NT2/D1 (cell line): ENCODE measurements at regions not wholly inside any gene's neighbourhood (a gene's known extent, or its start where the extent isn't known, plus 50 kb on each side); places are given as distances from the start of the nearest gene placed in this dataset.

Source experiments
- DNase-seq: peaks from one replicate; pipeline ENCODE4 v3.0.0-alpha.2; 2011; ENCODE audit warnings: low read depth, low spot score
- H3K27me3 ChIP-seq: 2 replicates; pipeline ENCODE4 v1.6.0; 2011; ENCODE audit warnings: mild to moderate bottlenecking; ENCODE audit not compliant: insufficient read length, insufficient read depth
- H3K36me3 ChIP-seq: 2 replicates; pipeline ENCODE4 v1.6.1; 2011; ENCODE audit warnings: mild to moderate bottlenecking, low read length, mixed read lengths; ENCODE audit not compliant: insufficient read depth, insufficient read length
- H3K4me1 ChIP-seq: 2 replicates; pipeline ENCODE4 v1.5.1; 2011; ENCODE audit not compliant: insufficient read depth, insufficient read length
- H3K4me3 ChIP-seq: 2 replicates; pipeline ENCODE4 v1.5.1; 2011; ENCODE audit warnings: low read depth; ENCODE audit not compliant: insufficient read length
- H3K9ac ChIP-seq: 2 replicates; pipeline ENCODE4 v1.6.0; 2011; ENCODE audit warnings: low read depth; ENCODE audit not compliant: insufficient read length
- H3K9me3 ChIP-seq: 2 replicates; pipeline ENCODE4 v1.5.1; 2011; ENCODE audit warnings: mild to moderate bottlenecking, low read length; ENCODE audit not compliant: insufficient read depth
- SUZ12 ChIP-seq: IDR thresholded peaks from 2 replicates; pipeline ENCODE4 v1.6.1; 2011; ENCODE audit not compliant: insufficient read length, insufficient read depth; ENCODE audit errors: extremely low read depth
- YY1 ChIP-seq: IDR thresholded peaks from 2 replicates; pipeline ENCODE4 v1.6.1; 2011; ENCODE audit not compliant: insufficient read length, insufficient read depth
- ZNF274 ChIP-seq: IDR thresholded peaks from 2 replicates; pipeline ENCODE4 v1.6.1; 2011; ENCODE audit warnings: mild to moderate bottlenecking, low read depth, low read length

DNA sequence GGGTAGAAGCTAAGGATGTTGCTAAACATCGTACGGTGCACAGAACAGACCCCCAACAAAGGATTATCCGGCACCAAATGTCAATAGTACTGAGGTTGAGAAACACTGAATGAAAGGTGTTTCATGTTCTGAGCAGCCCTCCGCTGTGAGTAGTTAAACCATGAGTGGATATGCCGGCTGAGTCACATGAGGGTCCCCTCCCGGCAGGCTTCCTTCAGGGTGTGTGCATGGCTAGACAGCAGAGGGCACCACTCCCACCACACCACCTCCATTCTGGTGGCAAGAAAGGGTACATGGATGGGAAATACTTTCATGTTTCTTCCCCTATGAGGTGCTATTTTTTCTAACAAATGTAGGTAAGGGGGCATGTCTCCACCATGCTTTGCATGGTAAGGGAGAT, 128.3 kb upstream of the SEMA6D start:
- H3K4me1 ChIP-seq: no peaks in the 10 kb centered on the region
- no peak overlapping the region for H3K9ac ChIP-seq
- H3K27me3 ChIP-seq: no peaks in the 10 kb centered on the region
- H3K36me3 ChIP-seq: no peaks in the 10 kb centered on the region
- H3K9me3 ChIP-seq: no peaks in the 10 kb centered on the region
- DNase-seq: no peak
- H3K4me3 ChIP-seq: no peak overlapping the region
- no peak for TF ChIP-seq YY1
- no peak for TF ChIP-seq ZNF274
- no peak for TF ChIP-seq SUZ12

DNA sequence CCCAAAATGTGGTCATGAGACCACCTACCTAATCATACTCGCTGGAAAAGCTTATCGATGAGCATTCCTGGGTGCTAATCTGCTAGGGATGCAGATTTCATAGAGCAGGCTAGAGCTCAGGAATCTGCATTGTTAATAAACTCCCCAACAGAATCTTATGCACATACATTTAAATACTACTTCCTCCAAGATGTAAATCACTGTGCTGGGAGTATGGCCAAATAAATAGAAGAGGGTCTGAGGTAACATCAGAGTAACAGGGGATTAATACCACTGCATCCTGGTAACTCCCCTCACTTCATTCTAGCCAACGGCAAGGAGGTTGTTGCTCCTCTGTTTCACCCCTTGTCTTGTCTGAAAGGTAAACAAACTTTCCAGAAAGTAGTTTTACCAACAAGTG, 118.3 kb upstream of the SEMA6D start:
- Histone ChIP-seq H3K4me3 (no peak overlapping the region), H3K4me1 (no peaks in the 10 kb centered on the region), H3K36me3 (no peaks in the 10 kb centered on the region), H3K27me3 (no peaks in the 10 kb centered on the region), H3K9me3 (no peaks in the 10 kb centered on the region), H3K9ac (no peak overlapping the region)
- TF ChIP-seq SUZ12 (no peak), ZNF274 (no peak), YY1 (no peak)
- DNase-seq: no peak

DNA sequence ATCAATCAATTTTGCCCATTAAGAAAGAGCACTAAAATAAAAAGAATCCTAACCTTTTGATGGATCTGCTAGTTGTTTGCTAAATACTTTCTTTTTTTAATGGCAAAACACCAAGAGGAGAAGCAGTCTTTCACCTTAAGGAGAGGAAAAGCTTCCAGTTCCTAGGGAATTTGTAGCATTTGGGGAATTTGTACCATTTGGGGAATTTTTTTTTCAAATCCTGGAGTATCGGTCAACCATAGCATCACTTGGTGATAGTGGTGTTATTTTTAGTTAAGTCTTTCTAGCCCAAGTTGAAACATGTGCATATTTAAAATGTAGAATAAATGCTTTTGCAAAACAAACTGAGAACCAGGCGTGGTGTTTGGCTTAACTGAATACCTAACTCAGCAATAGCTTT, 117.5 kb upstream of the SEMA6D start:
- DNase-seq: no peak
- TF ChIP-seq SUZ12 (no peak), ZNF274 (no peak), YY1 (no peak)
- H3K4me3 ChIP-seq: no peak overlapping the region
- H3K4me1 ChIP-seq: no peaks in the 10 kb centered on the region
- H3K9me3 ChIP-seq: no peaks in the 10 kb centered on the region
- no peaks in the 10 kb centered on the region for H3K36me3 ChIP-seq
- no peak overlapping the region for H3K9ac ChIP-seq
- H3K27me3 ChIP-seq: no peaks in the 10 kb centered on the region

DNA sequence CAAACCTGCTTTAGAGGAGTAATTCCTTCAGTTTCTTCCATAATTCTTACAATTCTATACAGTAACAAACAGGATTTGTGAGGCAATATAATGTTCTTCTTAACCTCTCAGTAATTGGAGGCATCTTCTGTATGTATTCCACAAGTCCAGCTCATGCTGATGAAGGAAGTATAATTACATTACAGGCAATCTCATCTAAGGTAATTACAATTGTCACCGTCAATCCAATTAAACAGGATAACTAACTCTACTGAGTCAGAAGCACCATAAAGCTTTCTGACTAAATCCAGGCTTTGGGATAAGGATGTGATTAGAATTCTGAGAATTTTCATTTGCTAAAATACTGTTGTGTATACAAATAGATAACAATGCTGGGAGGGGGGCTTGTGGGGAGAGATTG, 115.2 kb upstream of the SEMA6D start:
- no peak for DNase-seq
- Histone ChIP-seq H3K9me3 (no peaks in the 10 kb centered on the region), H3K4me3 (no peak overlapping the region), H3K9ac (no peak overlapping the region), H3K27me3 (no peaks in the 10 kb centered on the region), H3K4me1 (no peaks in the 10 kb centered on the region), H3K36me3 (no peaks in the 10 kb centered on the region)
- TF ChIP-seq YY1 (no peak), SUZ12 (no peak), ZNF274 (no peak)

DNA sequence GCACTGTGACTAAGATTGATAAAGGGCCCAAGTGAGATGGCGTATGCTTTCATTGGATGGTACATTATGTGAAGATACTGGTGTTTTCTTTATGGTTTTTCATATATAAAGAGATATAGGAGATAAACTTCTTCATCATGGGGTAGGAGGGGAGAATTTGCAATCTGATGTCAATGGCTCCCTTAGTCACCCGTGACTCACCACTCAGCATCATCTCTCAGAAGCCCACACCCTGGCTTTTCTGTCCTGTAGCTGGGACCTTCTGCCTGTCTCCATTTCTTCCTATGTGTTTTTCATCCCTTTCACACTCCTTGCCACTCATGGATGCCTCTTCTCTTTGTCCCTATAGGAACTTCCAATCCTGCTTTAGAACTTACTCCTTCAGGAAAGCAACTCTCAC, 114.3 kb upstream of the SEMA6D start:
- Histone ChIP-seq H3K9me3 (no peaks in the 10 kb centered on the region), H3K4me3 (no peak overlapping the region), H3K27me3 (no peaks in the 10 kb centered on the region), H3K4me1 (no peaks in the 10 kb centered on the region), H3K9ac (no peak overlapping the region), H3K36me3 (no peaks in the 10 kb centered on the region)
- TF ChIP-seq SUZ12 (no peak), ZNF274 (no peak), YY1 (no peak)
- DNase-seq: no peak

DNA sequence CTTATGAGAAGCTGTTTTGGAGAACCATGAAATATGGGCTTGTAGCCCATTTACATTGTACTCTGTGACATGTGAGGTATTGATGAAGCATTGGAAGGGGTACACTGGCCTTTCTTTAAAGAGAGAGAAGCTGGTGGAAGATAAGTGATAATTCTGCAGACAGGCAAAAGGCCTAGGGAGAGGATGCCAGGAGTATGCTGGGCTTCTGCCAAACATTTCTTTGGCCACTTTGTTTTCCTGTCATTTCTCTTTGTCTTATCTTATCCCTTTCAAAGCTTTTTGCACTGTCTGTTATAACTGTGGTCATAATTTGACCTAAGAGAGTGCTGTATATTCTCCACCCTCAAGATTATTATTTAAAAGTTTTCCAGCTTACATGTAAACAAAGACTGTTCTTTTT, 109.6 kb upstream of the SEMA6D start:
- Histone ChIP-seq H3K4me1 (no peaks in the 10 kb centered on the region), H3K4me3 (no peak overlapping the region), H3K9me3 (no peaks in the 10 kb centered on the region), H3K27me3 (no peaks in the 10 kb centered on the region), H3K9ac (no peak overlapping the region), H3K36me3 (no peaks in the 10 kb centered on the region)
- TF ChIP-seq SUZ12 (no peak), ZNF274 (no peak)
- no peak for DNase-seq

DNA sequence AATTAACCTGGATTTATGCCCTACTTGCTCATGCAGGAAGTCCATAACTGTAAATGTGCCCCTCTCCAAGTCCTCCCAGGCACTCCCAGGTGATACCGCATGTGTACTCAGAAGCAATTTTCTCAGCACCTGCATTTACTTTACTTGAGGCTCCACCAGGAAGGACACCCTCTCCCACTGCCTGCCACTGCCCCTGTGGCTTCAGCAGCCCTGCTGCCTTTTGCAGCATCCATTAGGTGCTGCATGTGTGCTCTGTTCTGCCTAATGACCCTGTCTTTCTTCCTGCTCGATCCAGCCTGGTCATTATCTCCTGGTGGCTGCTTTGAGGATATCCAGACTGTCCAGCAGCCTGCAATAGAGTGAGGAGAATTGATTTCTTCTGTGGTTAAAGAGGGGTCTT, 107.6 kb upstream of the SEMA6D start:
- Histone ChIP-seq H3K4me1 (no peaks in the 10 kb centered on the region), H3K27me3 (no peaks in the 10 kb centered on the region), H3K4me3 (no peak overlapping the region), H3K9me3 (no peaks in the 10 kb centered on the region), H3K9ac (no peak overlapping the region), H3K36me3 (no peaks in the 10 kb centered on the region)
- no peak for DNase-seq
- TF ChIP-seq SUZ12 (no peak), ZNF274 (no peak), YY1 (no peak)

DNA sequence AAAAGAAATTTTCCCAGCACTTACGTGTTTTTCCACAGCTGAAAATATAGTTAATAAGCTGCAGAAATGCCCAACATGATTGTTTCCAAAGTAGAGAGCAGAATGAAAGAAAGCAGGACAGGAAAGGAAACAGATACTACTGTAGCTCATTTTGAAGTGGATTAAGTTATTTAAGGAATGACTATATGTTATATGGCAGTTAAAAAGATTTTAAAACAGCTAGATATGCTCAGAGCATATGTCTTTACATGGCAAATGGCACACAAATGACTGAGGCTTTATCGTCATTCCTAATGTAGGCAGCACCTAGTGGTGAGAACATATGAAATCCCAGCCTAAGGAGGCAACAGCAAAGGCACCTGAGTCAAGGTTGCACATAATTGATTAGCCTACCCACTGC, 106.6 kb upstream of the SEMA6D start:
- TF ChIP-seq SUZ12: no peak
- TF ChIP-seq YY1: no peak
- TF ChIP-seq ZNF274: no peak
- Histone ChIP-seq H3K9ac (no peak overlapping the region), H3K36me3 (no peaks in the 10 kb centered on the region), H3K4me1 (no peaks in the 10 kb centered on the region), H3K27me3 (no peaks in the 10 kb centered on the region), H3K4me3 (no peak overlapping the region), H3K9me3 (no peaks in the 10 kb centered on the region)
- DNase-seq: no peak
